Osteoblast (primary cell): ENCODE measurements at regions not wholly inside any gene's neighbourhood (a gene's known extent, or its start where the extent isn't known, plus 50 kb on each side); places are given as distances from the start of the nearest gene placed in this dataset.
"Not testable (repeated sequence)": the region's sequence is repeated elsewhere in the genome, so short reads cannot be mapped to it uniquely, and the experiment has no call there.

Source experiments
- DNase-seq: peaks from one replicate; pipeline ENCODE4 v3.0.0; 2011; ENCODE audit warnings: low spot score, mixed read lengths; ENCODE audit not compliant: insufficient read length; ENCODE audit errors: missing footprints
- H2AFZ ChIP-seq: 2 replicates; pipeline ENCODE4 v1.6.0; 2011; ENCODE audit warnings: mild to moderate bottlenecking, low read length
- H3K27ac ChIP-seq: 2 replicates; pipeline ENCODE4 v1.5.1; 2011; ENCODE audit warnings: mild to moderate bottlenecking, low read depth, low read length, moderate library complexity
- H3K27me3 ChIP-seq: 2 replicates; pipeline ENCODE4 v1.6.0; 2012; ENCODE audit warnings: mild to moderate bottlenecking, control low read depth, inconsistent platforms, low read length, moderate library complexity; ENCODE audit not compliant: insufficient read depth
- H3K36me3 ChIP-seq: 2 replicates; pipeline ENCODE4 v1.5.1; 2011; ENCODE audit warnings: mild to moderate bottlenecking, low read length, control low read depth, moderate library complexity; ENCODE audit not compliant: insufficient read depth
- H3K4me1 ChIP-seq: 2 replicates; pipeline ENCODE4 v1.5.1; 2011; ENCODE audit warnings: mild to moderate bottlenecking, low read length, control low read depth, moderate library complexity; ENCODE audit not compliant: insufficient read depth
- H3K4me2 ChIP-seq: 2 replicates; pipeline ENCODE4 v1.6.0; 2011; ENCODE audit warnings: mild to moderate bottlenecking, low read length; ENCODE audit not compliant: insufficient read depth
- H3K4me3 ChIP-seq: fragments of 200-600 bp; sonication (generic); 3 replicates; pipeline ENCODE4 v1.5.1; 2012; ENCODE audit warnings: mild to moderate bottlenecking, low read length, inconsistent platforms; ENCODE audit not compliant: insufficient read depth
- H3K79me2 ChIP-seq: 2 replicates; pipeline ENCODE4 v1.6.0; 2012; ENCODE audit warnings: mild to moderate bottlenecking, low read length, control low read depth, inconsistent platforms; ENCODE audit not compliant: insufficient read depth
- H3K9me3 ChIP-seq: 2 replicates; pipeline ENCODE4 v1.5.1; 2011; ENCODE audit warnings: low read depth, low read length, control low read depth
- H4K20me1 ChIP-seq: 2 replicates; pipeline ENCODE4 v1.6.0; 2012; ENCODE audit warnings: mild to moderate bottlenecking, low read length, control low read depth; ENCODE audit not compliant: insufficient read depth
- TF ChIP-seq, protein P1 (sequence below): IDR thresholded peaks from 2 replicates; pipeline ENCODE4 v1.5.1; 2011; ENCODE audit warnings: mild to moderate bottlenecking, low read depth, low read length, moderate library complexity; ENCODE audit errors: extremely low read depth

- Histone ChIP-seq H3K4me2 (no peak overlapping the region), H3K79me2 (no peaks in the 10 kb centered on the region), H3K27ac (no peak overlapping the region), H3K4me1 (peaks cover 6% of the 10 kb centered on the region), H3K9me3 (no peaks in the 10 kb centered on the region), H3K4me3 (no peak overlapping the region), H2AFZ (no peak overlapping the region), H4K20me1 (no peaks in the 10 kb centered on the region), H3K36me3 (no peaks in the 10 kb centered on the region), H3K27me3 (no peaks in the 10 kb centered on the region)
- TF ChIP-seq, protein P1, sequence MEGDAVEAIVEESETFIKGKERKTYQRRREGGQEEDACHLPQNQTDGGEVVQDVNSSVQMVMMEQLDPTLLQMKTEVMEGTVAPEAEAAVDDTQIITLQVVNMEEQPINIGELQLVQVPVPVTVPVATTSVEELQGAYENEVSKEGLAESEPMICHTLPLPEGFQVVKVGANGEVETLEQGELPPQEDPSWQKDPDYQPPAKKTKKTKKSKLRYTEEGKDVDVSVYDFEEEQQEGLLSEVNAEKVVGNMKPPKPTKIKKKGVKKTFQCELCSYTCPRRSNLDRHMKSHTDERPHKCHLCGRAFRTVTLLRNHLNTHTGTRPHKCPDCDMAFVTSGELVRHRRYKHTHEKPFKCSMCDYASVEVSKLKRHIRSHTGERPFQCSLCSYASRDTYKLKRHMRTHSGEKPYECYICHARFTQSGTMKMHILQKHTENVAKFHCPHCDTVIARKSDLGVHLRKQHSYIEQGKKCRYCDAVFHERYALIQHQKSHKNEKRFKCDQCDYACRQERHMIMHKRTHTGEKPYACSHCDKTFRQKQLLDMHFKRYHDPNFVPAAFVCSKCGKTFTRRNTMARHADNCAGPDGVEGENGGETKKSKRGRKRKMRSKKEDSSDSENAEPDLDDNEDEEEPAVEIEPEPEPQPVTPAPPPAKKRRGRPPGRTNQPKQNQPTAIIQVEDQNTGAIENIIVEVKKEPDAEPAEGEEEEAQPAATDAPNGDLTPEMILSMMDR = no peak
- DNase-seq = no peak
Measured at GRCh38 chr9:115891929-115892328, 261.7 kb upstream of the PAPPA start.

DNA sequence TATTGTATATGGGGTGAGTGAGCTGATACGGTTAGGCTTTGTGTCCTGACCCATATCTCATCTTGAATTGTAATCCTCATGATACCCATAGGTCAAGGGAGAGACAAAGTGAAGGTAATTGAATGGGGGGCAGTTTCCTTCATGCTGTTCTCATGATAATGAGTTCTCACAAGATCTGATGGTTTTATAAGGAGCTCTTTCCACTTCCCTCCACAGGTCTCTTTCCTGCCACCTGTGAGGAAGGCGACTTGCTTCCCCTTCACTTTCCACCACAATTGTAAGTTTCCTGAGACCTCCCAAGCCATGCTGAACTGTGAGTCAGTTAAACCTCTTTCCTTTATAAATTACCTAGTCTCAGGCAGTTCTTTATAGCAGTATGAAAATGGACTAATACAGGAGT, 255.1 kb upstream of the PAPPA start:
- H3K9me3 ChIP-seq, H3K4me3 ChIP-seq, H3K36me3 ChIP-seq, H3K4me2 ChIP-seq, H3K27me3 ChIP-seq, H3K27ac ChIP-seq, H3K79me2 ChIP-seq, H4K20me1 ChIP-seq, H2AFZ ChIP-seq, DNase-seq, H3K4me1 ChIP-seq: not testable (repeated sequence)

GRCh38 chr9:115900698-115901097, 252.9 kb upstream of the PAPPA start:
- DNase-seq = no peak
- Histone ChIP-seq H3K27ac (no peak overlapping the region), H3K4me3 (no peak overlapping the region), H3K36me3 (no peaks in the 10 kb centered on the region), H3K4me2 (no peak overlapping the region), H2AFZ (no peak overlapping the region), H3K79me2 (no peaks in the 10 kb centered on the region), H4K20me1 (no peaks in the 10 kb centered on the region), H3K4me1 (no peaks in the 10 kb centered on the region), H3K9me3 (no peaks in the 10 kb centered on the region), H3K27me3 (no peaks in the 10 kb centered on the region)
- TF ChIP-seq, protein P1 = no peak

DNA sequence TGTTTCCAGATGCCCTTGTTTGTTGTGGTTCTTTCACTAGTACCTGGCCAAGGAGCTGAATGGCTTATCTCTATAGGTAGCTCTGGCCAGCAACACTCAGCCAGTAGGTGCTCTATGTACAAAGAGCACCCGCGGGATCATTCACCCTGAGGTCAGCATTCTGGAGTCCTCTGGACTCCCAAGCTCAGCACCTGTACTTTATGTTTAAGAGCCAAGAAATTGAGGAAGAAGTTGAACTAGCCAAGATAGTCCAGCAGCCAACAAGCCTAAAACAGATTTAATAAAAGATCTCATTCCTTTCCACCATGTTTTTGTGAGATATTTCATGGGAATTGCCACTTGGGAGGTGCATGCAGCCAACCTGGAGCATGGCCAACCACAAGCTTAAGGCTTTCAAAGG, 242.6 kb upstream of the PAPPA start:
- Histone ChIP-seq H3K27ac (no peak overlapping the region), H2AFZ (no peak overlapping the region), H3K4me3 (no peak overlapping the region), H3K4me1 (no peaks in the 10 kb centered on the region), H3K9me3 (no peaks in the 10 kb centered on the region), H3K27me3 (no peaks in the 10 kb centered on the region), H4K20me1 (no peaks in the 10 kb centered on the region), H3K79me2 (no peaks in the 10 kb centered on the region), H3K4me2 (no peak overlapping the region), H3K36me3 (no peaks in the 10 kb centered on the region)
- TF ChIP-seq, protein P1 = no peak
- peak; percentile 57 for DNase-seq
